NT2/D1 (cell line): ENCODE measurements at regions not wholly inside any gene's neighbourhood (a gene's known extent, or its start where the extent isn't known, plus 50 kb on each side); places are given as distances from the start of the nearest gene placed in this dataset.

Source experiments
- SUZ12 ChIP-seq: IDR thresholded peaks from 2 replicates; pipeline ENCODE4 v1.6.1; 2011; ENCODE audit not compliant: insufficient read length, insufficient read depth; ENCODE audit errors: extremely low read depth
- YY1 ChIP-seq: IDR thresholded peaks from 2 replicates; pipeline ENCODE4 v1.6.1; 2011; ENCODE audit not compliant: insufficient read length, insufficient read depth
- ZNF274 ChIP-seq: IDR thresholded peaks from 2 replicates; pipeline ENCODE4 v1.6.1; 2011; ENCODE audit warnings: mild to moderate bottlenecking, low read depth, low read length

DNA sequence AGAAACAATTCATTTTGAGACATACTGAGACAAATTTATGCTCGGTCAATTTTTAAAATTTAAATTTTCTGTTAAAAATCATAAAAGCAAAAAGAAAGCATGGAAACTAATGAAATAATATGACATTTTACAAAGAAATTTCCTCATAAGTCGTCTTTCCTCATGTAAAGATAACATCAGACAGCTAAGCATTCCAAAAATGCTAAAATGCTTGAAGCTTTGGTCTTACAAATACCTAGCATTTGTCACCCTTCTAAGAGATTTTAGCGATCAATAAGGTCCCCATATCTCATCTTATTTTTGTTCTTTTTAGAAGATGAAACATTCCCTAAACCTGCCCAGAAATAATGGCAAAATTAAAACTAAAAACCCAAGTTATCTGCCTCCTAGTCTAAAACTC, 68.5 kb upstream of the FREM2 start:
- no peak for TF ChIP-seq YY1
- TF ChIP-seq ZNF274: no peak
- no peak for TF ChIP-seq SUZ12
